HEK293T (cell line): ENCODE measurements at regions not wholly inside any gene's neighbourhood (a gene's known extent, or its start where the extent isn't known, plus 50 kb on each side); places are given as distances from the start of the nearest gene placed in this dataset.

Experiments used
- ARNT ChIP-seq: fragments of 450-650 bp; IDR thresholded peaks from 2 replicates; pipeline ENCODE4 v1.6.1; 2017; ENCODE audit warnings: mild to moderate bottlenecking
- BHLHE40 ChIP-seq: fragments of 450-650 bp; IDR thresholded peaks from 2 replicates; pipeline ENCODE4 v1.6.1; 2016; ENCODE audit warnings: mild to moderate bottlenecking, moderate library complexity, borderline replicate concordance
- CTBP1 ChIP-seq: fragments of 450-650 bp; IDR thresholded peaks from 2 replicates; pipeline ENCODE4 v1.6.1; 2016; ENCODE audit warnings: borderline replicate concordance
- ELF4 ChIP-seq: fragments of 450-650 bp; IDR thresholded peaks from 2 replicates; pipeline ENCODE4 v1.6.1; 2017; ENCODE audit warnings: antibody characterized with exemption
- FOXA1 ChIP-seq: fragments of 450-650 bp; IDR thresholded peaks from 2 replicates; pipeline ENCODE4 v1.6.1; 2016; ENCODE audit warnings: mild to moderate bottlenecking
- FOXK2 ChIP-seq: fragments of 450-650 bp; IDR thresholded peaks from 2 replicates; pipeline ENCODE4 v1.6.1; 2016; ENCODE audit warnings: mild to moderate bottlenecking
- FOXM1 ChIP-seq: fragments of 450-650 bp; IDR thresholded peaks from 2 replicates; pipeline ENCODE4 v1.6.1; 2017; ENCODE audit warnings: mild to moderate bottlenecking, borderline replicate concordance
- HDGF ChIP-seq: fragments of 450-650 bp; IDR thresholded peaks from 2 replicates; pipeline ENCODE4 v1.6.1; 2017; ENCODE audit warnings: antibody characterized with exemption, borderline replicate concordance
- LEF1 ChIP-seq: fragments of 450-650 bp; IDR thresholded peaks from 2 replicates; pipeline ENCODE4 v1.6.1; 2017; ENCODE audit warnings: mild to moderate bottlenecking, borderline replicate concordance
- NFRKB ChIP-seq: fragments of 450-650 bp; IDR thresholded peaks from 2 replicates; pipeline ENCODE4 v1.6.1; 2016; ENCODE audit warnings: mild to moderate bottlenecking, moderate library complexity
- SP1 ChIP-seq: fragments of 450-650 bp; IDR thresholded peaks from 2 replicates; pipeline ENCODE4 v1.6.1; 2017
- SUZ12 ChIP-seq: fragments of 450-650 bp; IDR thresholded peaks from 2 replicates; pipeline ENCODE4 v1.6.1; 2016; ENCODE audit warnings: mild to moderate bottlenecking
- TARDBP ChIP-seq: fragments of 450-650 bp; IDR thresholded peaks from 2 replicates; pipeline ENCODE4 v1.6.1; 2016
- TF ChIP-seq, protein P1 (sequence below): fragments of 450-650 bp; IDR thresholded peaks from 2 replicates; pipeline ENCODE4 v1.6.1; 2016

DNA sequence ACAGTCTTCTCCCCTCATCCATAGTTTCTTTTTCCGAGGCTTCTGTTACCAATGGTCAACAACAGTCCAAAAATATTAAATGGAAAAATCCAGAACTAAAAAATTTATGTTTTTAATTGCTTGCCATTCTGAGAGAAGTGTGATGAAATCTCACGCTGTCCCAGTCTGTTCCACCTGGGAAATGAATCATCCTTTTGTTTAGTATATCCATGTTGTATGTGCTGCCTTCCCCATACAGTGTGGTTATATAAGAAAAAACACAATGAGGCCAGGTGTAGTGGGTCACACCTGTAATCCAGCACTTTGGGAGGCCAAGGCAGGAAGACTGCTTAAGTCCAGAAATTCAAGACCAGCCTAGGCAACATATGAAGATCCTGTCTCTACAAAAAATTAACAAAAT lies 161.6 kb downstream of the CHIC2 start:
- no peak for TF ChIP-seq SP1
- no peak for TF ChIP-seq ELF4
- no peak for TF ChIP-seq SUZ12
- TF ChIP-seq LEF1 = no peak
- TF ChIP-seq ARNT = no peak
- TF ChIP-seq TARDBP = no peak
- TF ChIP-seq FOXM1 = no peak
- no peak for TF ChIP-seq BHLHE40
- no peak for TF ChIP-seq FOXK2
- TF ChIP-seq HDGF = no peak
- TF ChIP-seq CTBP1 = no peak
- TF ChIP-seq, protein P1, sequence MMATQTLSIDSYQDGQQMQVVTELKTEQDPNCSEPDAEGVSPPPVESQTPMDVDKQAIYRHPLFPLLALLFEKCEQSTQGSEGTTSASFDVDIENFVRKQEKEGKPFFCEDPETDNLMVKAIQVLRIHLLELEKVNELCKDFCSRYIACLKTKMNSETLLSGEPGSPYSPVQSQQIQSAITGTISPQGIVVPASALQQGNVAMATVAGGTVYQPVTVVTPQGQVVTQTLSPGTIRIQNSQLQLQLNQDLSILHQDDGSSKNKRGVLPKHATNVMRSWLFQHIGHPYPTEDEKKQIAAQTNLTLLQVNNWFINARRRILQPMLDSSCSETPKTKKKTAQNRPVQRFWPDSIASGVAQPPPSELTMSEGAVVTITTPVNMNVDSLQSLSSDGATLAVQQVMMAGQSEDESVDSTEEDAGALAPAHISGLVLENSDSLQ = no peak
- no peak for TF ChIP-seq FOXA1
- TF ChIP-seq NFRKB = no peak
